CD14-positive monocyte (primary cell): ENCODE measurements at regions not wholly inside any gene's neighbourhood (a gene's known extent, or its start where the extent isn't known, plus 50 kb on each side); places are given as distances from the start of the nearest gene placed in this dataset.

Experiments
- DNase-seq, 3 donors: peaks; one replicate each; pipeline ENCODE4 v3.0.0-alpha.2; 2011 to 2022
- H2AFZ ChIP-seq: 2 replicates; pipeline ENCODE4 v1.6.0; 2012; ENCODE audit warnings: mild to moderate bottlenecking, low read depth, low read length, inconsistent platforms; ENCODE audit not compliant: insufficient read depth, poor library complexity, severe bottlenecking
- H3K27ac ChIP-seq, 2 donors: 1 replicate in 1 of 2; 2 replicates in 1 of 2; pipeline ENCODE4 v1.5.1; 2012 to 2013; ENCODE audit warnings: low read length in 2 of 2, control low read depth in 1 of 2, inconsistent platforms in 1 of 2, low read depth in 1 of 2, mild to moderate bottlenecking in 1 of 2
- H3K27me3 ChIP-seq, 2 donors: one replicate each; pipeline versions ENCODE4 v1.6.0 to v1.6.1; 2011 to 2013; ENCODE audit warnings: low read length in 2 of 2; ENCODE audit not compliant: control insufficient read depth in 2 of 2, insufficient read depth in 2 of 2
- H3K36me3 ChIP-seq, 2 donors: replicated peaks in 1 of 2; 1 replicate in 1 of 2; 2 replicates in 1 of 2; pipeline versions ENCODE4 v1.5.1 to v1.6.1; 2012 to 2013; ENCODE audit warnings: low read length in 2 of 2, control low read depth in 1 of 2, inconsistent platforms in 1 of 2, mild to moderate bottlenecking in 1 of 2; ENCODE audit not compliant: insufficient read depth in 2 of 2, control insufficient read depth in 1 of 2
- H3K4me1 ChIP-seq, 2 donors: 1 replicate in 1 of 2; 2 replicates in 1 of 2; pipeline versions ENCODE4 v1.5.1 to v1.6.1; 2012 to 2013; ENCODE audit warnings: low read length in 2 of 2, control low read depth in 1 of 2, inconsistent platforms in 1 of 2, mild to moderate bottlenecking in 1 of 2, moderate library complexity in 1 of 2; ENCODE audit not compliant: insufficient read depth in 2 of 2, control insufficient read depth in 1 of 2
- H3K4me2 ChIP-seq: replicated peaks from 2 replicates; pipeline ENCODE3; 2012; ENCODE audit warnings: low read length, moderate library complexity, mild to moderate bottlenecking; ENCODE audit not compliant: poor library complexity, severe bottlenecking; ENCODE audit errors: extremely low read depth
- H3K4me3 ChIP-seq, 3 experiments: fragments of 200-600 bp in 1 of 3; sonication (generic) in 1 of 3; replicated peaks in 1 of 3; 1 replicate in 2 of 3; 2 replicates in 1 of 3; pipeline ENCODE4 v1.5.1; 2011 to 2013; ENCODE audit warnings: low read length in 3 of 3, mild to moderate bottlenecking in 3 of 3, control low read depth in 2 of 3, low read depth in 2 of 3, inconsistent platforms in 1 of 3, moderate library complexity in 1 of 3
- H3K79me2 ChIP-seq: 2 replicates; pipeline ENCODE4 v1.6.0; 2012; ENCODE audit warnings: mild to moderate bottlenecking, control low read depth, inconsistent platforms, low read length, moderate library complexity; ENCODE audit not compliant: insufficient read depth
- H3K9ac ChIP-seq: 2 replicates; pipeline ENCODE4 v1.6.0; 2017; ENCODE audit warnings: low read length, mild to moderate bottlenecking; ENCODE audit not compliant: insufficient read depth, poor library complexity, severe bottlenecking
- H3K9me3 ChIP-seq, 2 donors: replicated peaks in 1 of 2; 1 replicate in 1 of 2; 2 replicates in 1 of 2; pipeline versions ENCODE4 v1.5.1 to v1.6.1; 2012 to 2013; ENCODE audit warnings: low read length in 2 of 2, control low read depth in 1 of 2; ENCODE audit not compliant: control insufficient read depth in 1 of 2, insufficient read depth in 1 of 2
- H4K20me1 ChIP-seq: 2 replicates; pipeline ENCODE4 v1.6.0; 2012; ENCODE audit warnings: mild to moderate bottlenecking, low read length, control low read depth, moderate library complexity; ENCODE audit not compliant: insufficient read depth
- H3K27ac Mint-ChIP-seq, 7 donors: one replicate each; pipeline ENCODE4 v1.8.0; 2020; ENCODE audit warnings: mild to moderate bottlenecking in 7 of 7, mixed read lengths in 7 of 7, moderate library complexity in 6 of 7, inconsistent platforms in 2 of 7
- H3K27me3 Mint-ChIP-seq, 3 donors: one replicate each; pipeline ENCODE4 v1.8.0; 2021 to 2022; ENCODE audit warnings: low read depth in 3 of 3, mild to moderate bottlenecking in 3 of 3, mixed read lengths in 3 of 3, moderate library complexity in 3 of 3, inconsistent platforms in 1 of 3
- H3K36me3 Mint-ChIP-seq, 2 donors: one replicate each; pipeline ENCODE4 v1.8.0; 2020; ENCODE audit warnings: mixed read lengths in 2 of 2, inconsistent platforms in 1 of 2, mild to moderate bottlenecking in 1 of 2
- H3K4me1 Mint-ChIP-seq: one replicate; pipeline ENCODE4 v1.8.0; 2020; ENCODE audit warnings: mild to moderate bottlenecking, mixed read lengths
- H3K4me3 Mint-ChIP-seq, 2 donors: one replicate each; pipeline ENCODE4 v1.8.0; 2020; ENCODE audit warnings: mild to moderate bottlenecking in 2 of 2, mixed read lengths in 2 of 2, moderate library complexity in 1 of 2
- H3K9me3 Mint-ChIP-seq, 7 donors: one replicate each; pipeline ENCODE4 v1.8.0; 2020 to 2022; ENCODE audit warnings: mixed read lengths in 7 of 7, mild to moderate bottlenecking in 6 of 7, moderate library complexity in 6 of 7, inconsistent platforms in 2 of 7
- WGBS: methylation state at CpG from one replicate; pipeline ENCODE4 v1.1.5; 2013; ENCODE audit warnings: missing lambda C conversion rate; ENCODE audit not compliant: insufficient coverage; 5-methylcytosine and 5-hydroxymethylcytosine counted together
- intact Hi-C, 2 donors: fragments of 100-400 bp; cut with micrococcal nuclease; formaldehyde crosslinking; loops; one replicate each; pipeline versions ENCODE4 v1.15.0 to v1.15.1; 2023
- TF ChIP-seq, protein P1 (sequence below): fragments of 200-600 bp; IDR thresholded peaks from one replicate; pipeline ENCODE4 v1.8.0; 2022; ENCODE audit warnings: antibody characterized with exemption, mild to moderate bottlenecking

DNA sequence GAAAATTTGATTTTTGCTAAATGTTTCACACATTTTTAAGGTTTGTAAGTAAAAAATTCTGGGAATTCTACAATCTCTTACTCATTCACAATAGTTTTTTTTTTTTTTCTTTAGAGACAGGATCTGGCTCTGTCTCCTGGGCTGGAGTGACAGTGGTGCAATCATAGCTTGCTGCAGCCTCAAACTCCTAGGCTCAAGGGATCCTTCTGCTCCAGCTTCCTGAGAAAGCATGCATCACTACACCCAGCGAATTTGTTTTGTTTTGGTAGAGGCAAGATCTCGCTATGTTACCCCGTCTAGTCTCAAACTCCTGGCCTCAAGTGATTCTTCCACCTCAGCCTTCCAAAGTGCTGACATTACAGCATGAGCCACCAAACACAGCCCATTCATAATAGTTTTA, 232.8 kb downstream of the GJA1 start:
- no CpG with 5 or more reads among the region's 3 CpGs for WGBS
- no peak for DNase-seq
- no peaks in the 10 kb centered on the region for H3K79me2 ChIP-seq
- H2AFZ ChIP-seq, result no peak overlapping the region
- H3K4me2 ChIP-seq, result no peak overlapping the region
- no peaks in the 10 kb centered on the region for H3K9me3 ChIP-seq
- TF ChIP-seq, protein P1, sequence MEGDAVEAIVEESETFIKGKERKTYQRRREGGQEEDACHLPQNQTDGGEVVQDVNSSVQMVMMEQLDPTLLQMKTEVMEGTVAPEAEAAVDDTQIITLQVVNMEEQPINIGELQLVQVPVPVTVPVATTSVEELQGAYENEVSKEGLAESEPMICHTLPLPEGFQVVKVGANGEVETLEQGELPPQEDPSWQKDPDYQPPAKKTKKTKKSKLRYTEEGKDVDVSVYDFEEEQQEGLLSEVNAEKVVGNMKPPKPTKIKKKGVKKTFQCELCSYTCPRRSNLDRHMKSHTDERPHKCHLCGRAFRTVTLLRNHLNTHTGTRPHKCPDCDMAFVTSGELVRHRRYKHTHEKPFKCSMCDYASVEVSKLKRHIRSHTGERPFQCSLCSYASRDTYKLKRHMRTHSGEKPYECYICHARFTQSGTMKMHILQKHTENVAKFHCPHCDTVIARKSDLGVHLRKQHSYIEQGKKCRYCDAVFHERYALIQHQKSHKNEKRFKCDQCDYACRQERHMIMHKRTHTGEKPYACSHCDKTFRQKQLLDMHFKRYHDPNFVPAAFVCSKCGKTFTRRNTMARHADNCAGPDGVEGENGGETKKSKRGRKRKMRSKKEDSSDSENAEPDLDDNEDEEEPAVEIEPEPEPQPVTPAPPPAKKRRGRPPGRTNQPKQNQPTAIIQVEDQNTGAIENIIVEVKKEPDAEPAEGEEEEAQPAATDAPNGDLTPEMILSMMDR, result no peak
- no peaks in the 10 kb centered on the region for H3K27me3 Mint-ChIP-seq
- H3K36me3 ChIP-seq, result no peaks in the 10 kb centered on the region
- no peak overlapping the region for H3K4me3 ChIP-seq
- peaks cover 0 to 5% (median 0%) of the 10 kb centered on the region in 7 donors for H3K9me3 Mint-ChIP-seq
- H3K4me1 Mint-ChIP-seq, result peaks cover 10% of the 10 kb centered on the region
- no peaks in the 10 kb centered on the region for H3K36me3 Mint-ChIP-seq
- H4K20me1 ChIP-seq, result no peaks in the 10 kb centered on the region
- H3K4me1 ChIP-seq, result no peaks in the 10 kb centered on the region
- no peak overlapping the region for H3K9ac ChIP-seq
- intact Hi-C loops, result no loop called here
- H3K27me3 ChIP-seq, result no peaks in the 10 kb centered on the region
- no peak overlapping the region for H3K4me3 Mint-ChIP-seq
- no peak overlapping the region for H3K27ac ChIP-seq
- no peak overlapping the region for H3K27ac Mint-ChIP-seq

DNA sequence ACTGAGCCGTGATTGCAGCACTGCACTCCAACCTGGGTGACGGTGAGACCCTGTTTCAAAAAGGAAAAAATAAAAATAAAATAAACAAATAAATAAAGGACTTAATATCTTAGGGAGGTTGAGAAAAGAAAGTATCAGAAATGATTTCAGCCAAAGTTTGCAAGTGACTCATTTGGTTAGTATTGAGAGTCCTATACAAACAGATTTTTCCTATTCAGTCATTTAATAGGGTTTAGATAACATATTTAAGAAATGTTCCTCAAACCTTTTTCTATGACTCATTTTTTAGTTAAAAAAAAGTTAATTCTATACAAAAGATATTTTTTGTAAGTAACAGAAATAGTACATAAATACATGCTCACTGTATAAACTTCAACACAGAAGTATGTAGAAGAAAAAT, 235.1 kb downstream of the GJA1 start:
- Histone ChIP-seq H3K79me2 (no peaks in the 10 kb centered on the region), H3K36me3 (no peaks in the 10 kb centered on the region), H3K27me3 (no peaks in the 10 kb centered on the region), H3K9ac (no peak overlapping the region), H3K4me1 (no peaks in the 10 kb centered on the region), H3K27ac (no peak overlapping the region), H4K20me1 (no peaks in the 10 kb centered on the region), H3K4me2 (no peak overlapping the region), H3K9me3 (no peaks in the 10 kb centered on the region), H3K4me3 (no peak overlapping the region), H2AFZ (no peak overlapping the region)
- TF ChIP-seq, protein P1, result no peak
- Mint-ChIP-seq H3K4me1 (peaks cover 7% of the 10 kb centered on the region), H3K27me3 (no peaks in the 10 kb centered on the region), H3K9me3 (no peaks in the 10 kb centered on the region), H3K4me3 (no peak overlapping the region), H3K27ac (no peak overlapping the region), H3K36me3 (no peaks in the 10 kb centered on the region)
- no peak for DNase-seq
- intact Hi-C loops, result no loop called here
- no CpG with 5 or more reads among the region's 2 CpGs for WGBS
